Activated CD4-positive, alpha-beta T cell treated with anti-CD3 and anti-CD28 coated beads, Interleukin-2, amount 50 U/mL, for 1 hour (primary cell): ENCODE measurements at regions not wholly inside any gene's neighbourhood (a gene's known extent, or its start where the extent isn't known, plus 50 kb on each side); places are given as distances from the start of the nearest gene placed in this dataset.
"Not testable (repeated sequence)": the region's sequence is repeated elsewhere in the genome, so short reads cannot be mapped to it uniquely, and the experiment has no call there.

Experiments used
- DNase-seq: peaks from one replicate; pipeline ENCODE4 v3.0.0-alpha.2; 2020

DNA sequence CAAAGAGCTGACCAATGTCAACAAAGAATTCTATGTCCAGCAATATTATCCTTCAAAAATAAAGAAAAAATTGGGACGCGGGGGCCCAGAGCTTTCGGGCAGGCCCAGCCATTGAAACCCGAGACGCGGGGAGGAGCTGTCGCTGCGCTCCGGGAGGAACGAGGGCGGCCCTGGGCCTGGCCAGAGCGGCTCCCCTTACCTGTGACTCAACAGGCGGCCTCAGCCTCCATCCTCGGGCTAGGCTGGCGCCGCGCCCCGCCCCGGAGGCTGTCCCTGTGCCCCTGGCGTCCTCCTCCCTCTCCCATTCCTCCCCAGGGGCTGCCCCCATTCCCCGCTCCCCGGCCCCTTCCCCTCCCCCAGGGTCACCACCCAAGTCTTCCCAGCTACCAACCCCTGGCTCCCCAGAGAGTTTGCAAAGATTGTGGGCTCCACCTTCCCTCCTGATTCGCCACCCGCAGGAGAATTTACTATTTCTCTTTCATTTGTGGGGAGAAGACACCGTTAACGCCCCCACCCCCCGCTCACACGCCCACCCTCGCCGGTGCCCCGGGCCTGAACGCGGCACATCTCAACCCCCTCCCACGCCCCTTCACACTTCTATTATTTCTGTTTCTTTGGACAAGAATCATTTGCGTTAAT, 127.9 kb downstream of the ARRDC4 start:
- DNase-seq = not testable (repeated sequence)

DNA sequence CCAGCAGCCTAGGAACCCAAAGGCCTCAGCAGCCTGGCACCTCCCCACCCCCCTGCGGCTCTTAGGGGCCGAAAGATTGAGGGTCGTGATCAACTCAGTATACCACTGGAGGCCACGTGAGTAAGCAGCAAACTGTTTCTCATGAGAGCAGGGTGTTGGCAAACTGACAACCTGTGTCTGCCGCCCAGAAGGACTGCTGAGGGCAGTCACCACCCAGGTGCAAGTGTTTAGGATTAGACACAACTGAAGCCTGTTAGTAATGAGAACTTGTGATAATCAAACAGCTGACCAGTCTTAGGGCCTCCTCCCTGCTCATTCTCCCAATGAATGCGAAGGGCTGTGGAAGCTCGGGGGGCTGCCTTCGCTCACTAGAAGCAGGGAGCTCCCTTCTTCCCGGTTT, 128.8 kb downstream of the ARRDC4 start:
- not testable (repeated sequence) for DNase-seq

DNA sequence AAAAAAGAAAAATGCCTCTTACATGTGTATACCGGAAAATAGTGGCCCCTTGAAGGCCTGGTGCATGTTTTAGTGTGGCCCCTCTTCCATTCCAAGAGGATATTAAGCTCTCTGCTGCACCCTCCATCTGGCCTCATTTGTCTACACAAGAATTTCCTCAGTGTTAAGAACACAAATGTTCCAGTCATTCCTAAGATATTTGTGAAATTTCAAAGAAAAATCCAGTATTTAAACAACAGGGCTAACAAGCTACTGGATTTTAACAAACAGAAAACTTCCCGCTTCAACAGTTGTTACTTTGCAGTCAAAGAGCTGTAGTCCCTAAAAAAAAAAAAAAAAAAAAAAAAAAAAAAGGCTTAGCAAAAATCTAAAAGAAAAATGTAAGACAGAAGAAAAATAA, 137.5 kb downstream of the ARRDC4 start:
- not testable (repeated sequence) for DNase-seq

DNA sequence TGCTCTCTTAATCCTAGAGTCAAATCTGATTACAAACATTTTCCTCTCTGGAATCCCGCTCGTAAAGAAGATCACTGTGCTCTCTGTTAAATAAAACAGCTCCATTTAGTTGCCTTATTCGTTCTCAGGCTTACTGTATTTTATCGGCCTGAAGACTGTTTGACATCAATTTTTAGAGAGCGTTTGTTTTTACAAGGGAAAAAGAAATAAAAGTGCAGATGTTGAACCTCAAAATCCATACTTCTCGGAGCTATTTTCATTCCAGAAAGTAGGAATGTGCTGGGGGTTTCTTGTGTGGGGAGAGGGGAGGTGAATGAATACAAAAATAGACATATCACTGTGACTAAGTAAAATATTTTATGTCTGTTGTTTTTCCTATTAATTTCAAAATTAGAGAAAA, 140.1 kb downstream of the ARRDC4 start:
- DNase-seq = not testable (repeated sequence)

DNA sequence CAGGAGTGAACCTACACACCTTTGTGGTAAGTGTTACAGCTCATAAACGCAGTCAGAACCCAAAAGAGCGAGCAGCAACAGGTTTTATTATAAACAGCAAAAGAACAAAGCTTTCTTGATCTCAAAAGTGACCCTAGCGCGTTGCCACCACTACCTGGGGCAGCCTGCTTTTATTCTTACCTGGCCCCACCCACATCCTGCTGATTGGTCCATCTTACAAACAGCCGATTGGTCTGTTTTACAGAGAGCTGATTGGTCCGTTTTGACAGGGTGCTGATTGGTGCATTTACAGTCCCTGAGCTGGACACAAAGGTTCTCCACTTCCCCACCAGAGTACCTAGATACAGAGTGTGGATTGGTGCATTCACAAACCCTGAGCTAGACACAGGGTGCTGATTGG, 143.1 kb downstream of the ARRDC4 start:
- DNase-seq = no peak

DNA sequence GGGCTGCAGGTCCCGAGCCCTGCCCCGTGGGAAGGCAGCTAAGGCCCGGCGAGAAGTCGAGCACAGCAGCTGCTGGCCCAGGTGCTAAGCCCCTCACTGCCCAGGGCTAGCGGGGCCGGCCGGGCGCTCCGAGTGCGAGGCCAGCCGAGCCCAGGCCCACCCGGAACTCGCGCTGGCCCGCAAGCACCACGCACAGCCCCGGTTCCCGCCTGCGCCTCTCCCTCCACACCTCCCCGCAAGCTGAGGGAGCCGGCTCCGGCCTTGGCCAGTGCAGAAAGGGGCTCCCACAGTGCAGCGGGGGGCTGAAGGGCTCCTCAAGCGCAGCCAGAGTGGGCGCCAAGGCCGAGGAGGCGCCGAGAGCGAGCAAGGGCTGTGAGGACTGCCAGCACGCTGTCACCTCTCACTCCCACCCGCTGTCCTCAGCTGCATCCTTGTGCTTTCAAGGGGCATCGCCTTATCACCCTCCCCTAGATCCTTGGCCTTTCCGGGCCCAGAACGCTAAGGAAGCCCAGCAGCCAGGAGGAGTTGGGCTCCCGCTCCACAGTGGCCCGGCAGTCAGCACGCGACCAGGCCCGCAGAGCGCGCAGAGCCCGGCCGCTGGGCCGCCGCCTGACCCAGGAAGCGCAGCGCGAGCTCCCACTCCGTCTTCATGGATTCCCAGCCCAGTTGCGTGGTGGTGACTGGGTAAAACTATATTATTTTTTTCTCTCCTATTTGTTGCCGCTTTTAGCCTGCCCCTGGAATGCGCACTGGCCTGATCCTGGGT, 144.1 kb downstream of the ARRDC4 start:
- DNase-seq = not testable (repeated sequence)

DNA sequence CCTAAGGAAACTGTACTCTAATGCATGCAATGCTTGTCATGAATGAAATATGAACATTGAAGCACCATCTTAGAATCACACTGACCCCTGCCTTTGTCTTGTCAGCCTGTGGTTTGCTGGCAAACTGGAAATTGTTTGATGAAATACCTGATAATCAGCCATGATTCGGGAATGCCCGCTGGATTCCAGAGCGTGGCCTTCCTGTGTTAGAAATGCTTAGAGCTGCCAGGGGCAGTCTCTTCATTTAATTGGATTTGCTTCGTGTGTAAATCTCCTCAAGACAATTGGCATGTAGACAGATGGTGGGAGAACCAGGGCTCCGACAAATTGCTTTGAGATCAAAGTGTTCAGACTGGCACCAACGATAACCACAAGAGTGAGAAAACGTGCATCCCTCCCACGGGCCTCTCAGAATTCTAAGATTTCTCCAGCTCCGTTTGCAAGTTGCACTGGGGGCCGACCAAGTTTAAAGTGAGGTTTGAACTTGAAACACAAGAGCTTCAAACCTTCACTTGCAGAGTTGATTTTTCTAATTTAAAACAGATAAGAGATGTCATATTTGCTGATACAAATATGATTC, 146.2 kb downstream of the ARRDC4 start:
- DNase-seq = not testable (repeated sequence)

GRCh38 chr15:98111806-98112205, 151.3 kb downstream of the ARRDC4 start:
- no peak for DNase-seq

GRCh38 chr15:98113327-98113726, 152.8 kb downstream of the ARRDC4 start:
- no peak for DNase-seq

GRCh38 chr15:98120561-98120960, 160.1 kb downstream of the ARRDC4 start:
- no peak for DNase-seq

GRCh38 chr15:98121536-98121935, 161.0 kb downstream of the ARRDC4 start:
- no peak for DNase-seq

DNA sequence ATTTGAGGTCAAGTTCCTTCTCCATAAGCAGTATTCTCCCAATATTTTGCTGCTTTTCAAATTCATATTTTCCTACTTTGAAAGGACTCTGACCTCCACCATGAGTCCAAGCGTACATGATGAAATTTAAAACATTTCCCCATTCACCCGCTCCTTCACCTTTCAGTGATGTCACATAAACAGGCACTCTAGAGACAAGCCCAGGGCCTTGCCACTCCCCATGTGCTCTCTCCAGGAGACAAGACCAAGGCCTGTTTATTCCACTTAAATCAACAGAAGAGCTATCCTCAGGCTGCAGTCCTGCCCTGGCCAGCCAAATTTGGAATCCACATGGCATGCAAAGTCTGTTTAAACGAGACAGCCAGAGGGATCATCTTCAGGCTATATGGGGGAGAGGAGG, 161.5 kb downstream of the ARRDC4 start:
- no peak for DNase-seq

GRCh38 chr15:98123297-98123696, 162.8 kb downstream of the ARRDC4 start:
- no peak for DNase-seq

GRCh38 chr15:98123834-98124233, 163.3 kb downstream of the ARRDC4 start:
- DNase-seq = no peak

DNA sequence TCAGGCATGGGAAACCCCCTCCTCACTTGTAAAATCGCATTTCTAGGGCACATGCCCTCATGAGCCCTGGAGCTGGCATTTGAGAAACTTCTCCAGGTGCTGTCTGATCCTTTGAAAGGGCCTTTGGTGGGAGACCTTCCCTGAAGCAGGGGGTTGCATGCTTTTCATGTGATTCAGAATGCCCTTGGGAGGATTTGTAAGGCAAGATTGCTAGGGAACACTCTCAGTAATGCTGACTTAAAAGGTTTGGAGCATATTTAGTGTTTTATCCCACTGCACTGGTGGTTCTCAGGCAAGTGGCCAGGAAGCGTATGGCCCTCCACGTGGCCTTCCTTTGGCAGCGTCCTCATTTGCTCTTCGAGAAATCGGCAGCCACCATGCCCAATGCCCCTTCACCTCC, 164.1 kb downstream of the ARRDC4 start:
- DNase-seq = no peak

- DNase-seq = no peak
Measured at GRCh38 chr15:98126326-98127085, 166.0 kb downstream of the ARRDC4 start.

DNA sequence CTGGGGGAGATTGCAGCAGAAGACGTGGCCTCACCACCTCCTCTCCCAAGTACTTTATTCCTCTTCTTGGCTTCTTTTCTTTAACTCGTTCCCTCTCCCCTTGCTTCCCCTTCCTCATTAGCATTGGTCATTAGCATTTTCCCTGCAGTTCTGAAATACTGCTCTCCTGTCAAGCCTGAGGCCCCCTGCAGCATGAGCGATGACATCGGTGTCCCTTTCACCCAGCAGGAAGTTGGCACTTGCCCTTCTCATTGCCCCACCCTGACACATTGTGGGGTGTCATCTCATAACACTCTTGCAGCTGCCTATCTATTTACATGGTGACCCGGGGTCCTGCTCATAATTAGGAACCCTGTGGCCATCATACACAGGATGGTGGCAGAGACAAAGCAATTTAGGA, 167.1 kb downstream of the ARRDC4 start:
- no peak for DNase-seq

DNA sequence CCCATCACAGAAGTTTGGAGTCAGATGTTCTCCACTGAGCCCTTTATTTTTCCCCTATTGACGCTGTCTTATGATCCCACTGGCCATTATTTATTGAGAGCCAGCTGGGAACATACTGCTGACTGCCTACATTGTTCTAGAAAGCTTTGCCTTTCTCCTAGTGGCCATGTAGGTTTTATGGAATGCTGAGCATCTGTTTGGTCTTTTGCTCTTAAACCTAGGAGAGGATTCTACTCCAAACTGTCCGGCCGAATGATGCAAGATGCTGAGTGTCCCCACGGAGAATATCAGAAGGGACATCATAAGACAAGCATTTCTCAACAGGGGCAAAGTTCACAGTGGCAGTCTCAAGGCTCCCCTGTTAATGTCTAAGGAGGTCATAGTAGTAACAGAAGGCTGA, 171.4 kb downstream of the ARRDC4 start:
- no peak for DNase-seq

DNA sequence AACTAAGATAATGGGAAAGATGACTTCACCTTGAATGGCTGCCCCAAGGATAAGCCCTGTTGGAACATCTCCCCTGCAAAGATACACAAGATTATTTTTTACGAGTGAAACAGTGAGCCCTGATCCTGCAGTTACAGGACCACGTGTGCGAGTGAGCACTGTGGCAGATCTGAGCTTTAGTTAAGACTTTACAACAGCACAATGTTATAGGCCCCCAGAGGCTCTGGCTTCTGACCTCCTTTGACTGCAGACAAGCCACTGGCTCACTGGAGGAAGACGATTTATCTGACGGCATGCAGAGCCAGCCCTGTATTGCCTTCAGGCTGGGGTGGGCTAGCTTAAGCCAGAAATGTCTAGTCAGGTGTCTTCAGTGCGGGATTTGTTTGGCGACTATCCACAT, 174.4 kb downstream of the ARRDC4 start:
- DNase-seq = no peak

GRCh38 chr15:98138910-98139309, 178.4 kb downstream of the ARRDC4 start:
- no peak for DNase-seq

DNA sequence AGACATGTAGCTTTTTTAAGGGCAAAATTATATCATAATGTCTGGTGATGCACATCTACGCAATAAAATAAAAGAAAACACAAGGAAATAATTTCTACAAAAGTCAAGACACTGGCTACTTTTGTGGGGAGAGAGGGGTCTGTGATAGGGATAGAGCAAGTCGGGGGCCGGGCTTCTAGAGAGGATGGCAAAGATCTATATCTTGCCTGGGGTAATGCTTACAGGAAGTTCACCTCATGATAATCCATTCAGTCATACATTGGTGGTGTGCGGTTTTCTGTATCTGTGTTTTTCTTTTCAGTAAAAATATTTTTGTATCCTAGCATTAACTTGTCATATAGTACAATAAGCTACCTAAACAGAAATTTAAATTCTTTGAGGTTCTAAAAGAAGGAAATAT, 178.8 kb downstream of the ARRDC4 start:
- no peak for DNase-seq

- no peak for DNase-seq
Measured at GRCh38 chr15:98142572-98142971, 182.1 kb downstream of the ARRDC4 start.

DNA sequence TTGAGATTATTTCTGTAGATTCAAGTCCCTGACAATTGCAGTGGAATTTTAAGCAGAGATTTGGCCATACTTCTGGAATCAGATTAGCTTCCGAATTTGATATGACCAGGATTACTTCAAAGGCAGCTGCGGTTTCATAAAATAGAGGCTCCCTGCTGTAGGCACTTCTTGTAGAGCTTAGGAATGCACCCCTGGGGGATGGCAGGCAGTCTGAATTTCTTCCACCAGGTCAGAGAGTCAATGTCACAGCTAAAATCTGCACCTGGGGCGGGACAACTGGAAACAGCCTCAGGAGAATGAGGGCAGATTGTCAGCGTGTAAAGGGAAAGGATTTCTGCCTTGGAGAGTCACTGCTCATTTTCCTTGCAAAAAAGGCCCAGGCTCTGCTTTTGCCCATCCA, 182.6 kb downstream of the ARRDC4 start:
- DNase-seq = no peak

- DNase-seq = no peak
Measured at GRCh38 chr15:98144388-98144787, 183.9 kb downstream of the ARRDC4 start.
